HepG2 (cell line): ENCODE measurements at regions not wholly inside any gene's neighbourhood (a gene's known extent, or its start where the extent isn't known, plus 50 kb on each side); places are given as distances from the start of the nearest gene placed in this dataset.

Source experiments
- ATAC-seq: fragments of 200-7000 bp; cut with Tn5 transposase; 3 replicates; pipeline ENCODE4 v1.9.1; 2020; ENCODE audit warnings: mild to moderate bottlenecking, moderate library complexity
- BruUV-seq: library from RNA; stranded (reverse); fragments of 400-500 nt; replicated peaks from 2 replicates; lab custom pipeline; 2021; lab: Mats Ljungman, UMichigan
- CTCF ChIA-PET: fragments of 300-600 bp; formaldehyde crosslinking; extraction: SDS; loops from one replicate; lab custom pipeline; 2021; ENCODE audit warnings: low total read pairs, inconsistent platforms, low intra/inter-chr PET ratio; lab: Yijun Ruan, JAX
- POLR2A ChIA-PET: fragments of 350-600 bp; sonication (Branson Sonifier 250); formaldehyde crosslinking; loops from one replicate; lab custom pipeline; 2020; ENCODE audit warnings: antibody characterized with exemption, inconsistent platforms; lab: Yijun Ruan, JAX
- DNase-seq: peaks from one replicate; pipeline ENCODE4 v3.0.0-alpha.2; 2015; ENCODE audit warnings: low spot score
- FAIRE-seq: peaks from 3 replicates; lab custom pipeline; 2011; peaks lifted over from hg19 to GRCh38; lab: Jason Lieb, UNC
- H2AFZ ChIP-seq: one replicate; pipeline ENCODE4 v1.6.1; 2011; ENCODE audit warnings: low read length, inconsistent platforms
- H3K27ac ChIP-seq: fragments of 300-600 bp; 3 replicates; pipeline ENCODE4 v1.8.0; 2011; ENCODE audit warnings: mixed run types, mild to moderate bottlenecking, mixed read lengths, low read length, inconsistent platforms; ENCODE audit not compliant: insufficient read depth; ENCODE audit errors: extremely low read length
- H3K27me3 ChIP-seq, 2 experiments: fragments of 200-600 bp in 1 of 2; 2 replicates in 1 of 2; 3 replicates in 1 of 2; pipeline versions ENCODE4 v1.6.0 to v1.8.0; 2011; ENCODE audit warnings: low read length in 2 of 2, mild to moderate bottlenecking in 2 of 2, moderate library complexity in 2 of 2, inconsistent platforms in 1 of 2; ENCODE audit not compliant: insufficient read depth in 2 of 2, control insufficient read depth in 1 of 2
- H3K36me3 ChIP-seq, 2 experiments: fragments of 200-600 bp in 1 of 2; replicated peaks in 1 of 2; 2 replicates in 1 of 2; 3 replicates in 1 of 2; pipeline versions ENCODE4 v1.5.1 to v1.8.0; 2011; ENCODE audit warnings: low read length in 2 of 2, inconsistent platforms in 1 of 2; ENCODE audit not compliant: insufficient read depth in 2 of 2, control insufficient read depth in 1 of 2
- H3K4me1 ChIP-seq: 2 replicates; pipeline ENCODE4 v1.5.1; 2012; ENCODE audit warnings: low read length, inconsistent platforms; ENCODE audit not compliant: insufficient read depth
- H3K4me2 ChIP-seq: 2 replicates; pipeline ENCODE4 v1.6.0; 2011; ENCODE audit warnings: low read depth, low read length, inconsistent platforms
- H3K4me3 ChIP-seq, 3 experiments: fragments of 200-600 bp in 1 of 3; sonication (generic), shearing (Covaris generic) in 1 of 3; replicated peaks in 1 of 3; 2 replicates each; pipeline ENCODE4 v1.5.1; 2011 to 2016; ENCODE audit warnings: low read length in 3 of 3, inconsistent platforms in 2 of 3, low read depth in 2 of 3, mild to moderate bottlenecking in 2 of 3, control low read depth in 1 of 3, mixed read lengths in 1 of 3; ENCODE audit not compliant: insufficient read depth in 1 of 3
- H3K79me2 ChIP-seq: one replicate; pipeline ENCODE4 v1.6.1; 2011; ENCODE audit warnings: low read length, inconsistent platforms; ENCODE audit not compliant: insufficient read depth
- H3K9ac ChIP-seq: 2 replicates; pipeline ENCODE4 v1.6.0; 2011; ENCODE audit warnings: mild to moderate bottlenecking, low read depth, low read length, inconsistent platforms; ENCODE audit not compliant: insufficient read depth
- H3K9me3 ChIP-seq: 2 replicates; pipeline ENCODE4 v1.5.1; 2012; ENCODE audit warnings: mild to moderate bottlenecking, low read length
- H4K20me1 ChIP-seq: 2 replicates; pipeline ENCODE4 v1.6.0; 2011; ENCODE audit warnings: inconsistent platforms, mild to moderate bottlenecking, low read length, moderate library complexity; ENCODE audit not compliant: insufficient read depth
- BORCS8-MEF2B ChIP-seq: sonication (generic); formaldehyde crosslinking; IDR thresholded peaks from 2 replicates; pipeline ENCODE4 v1.8.0; 2022; ENCODE audit warnings: mild to moderate bottlenecking, missing genetic modification reagents
- CHD2 ChIP-seq: IDR thresholded peaks from 2 replicates; pipeline ENCODE4 v1.6.1; 2011; ENCODE audit warnings: low read depth, low read length, improper control_type of control experiment
- PHF21A ChIP-seq: sonication (generic); formaldehyde crosslinking; IDR thresholded peaks from 2 replicates; pipeline ENCODE4 v1.5.0; 2020; ENCODE audit warnings: mild to moderate bottlenecking, missing genetic modification reagents
- PRPF4 ChIP-seq: fragments of 200-400 bp; formaldehyde crosslinking; IDR thresholded peaks from 2 replicates; pipeline ENCODE4 v1.6.1; 2016; ENCODE audit warnings: low read length, low read depth; ENCODE audit not compliant: poor library complexity, severe bottlenecking
- RARA ChIP-seq: IDR thresholded peaks from 2 replicates; pipeline ENCODE4 v1.6.1; 2016; ENCODE audit warnings: missing genetic modification reagents, missing compliant biosample characterization
- RORA ChIP-seq: sonication (generic); formaldehyde crosslinking; IDR thresholded peaks from 2 replicates; pipeline ENCODE4 v1.5.0; 2020; ENCODE audit warnings: mild to moderate bottlenecking, missing genetic modification reagents, moderate library complexity
- ZBTB38 ChIP-seq: sonication (generic); formaldehyde crosslinking; IDR thresholded peaks from 2 replicates; pipeline ENCODE4 v1.5.1; 2020; ENCODE audit warnings: mild to moderate bottlenecking, missing genetic modification reagents
- ZKSCAN1 ChIP-seq: fragments of 150-350 bp; IDR thresholded peaks from 2 replicates; pipeline ENCODE4 v1.6.1; 2014; ENCODE audit warnings: low read length
- ZNF333 ChIP-seq: sonication (generic); formaldehyde crosslinking; IDR thresholded peaks from 2 replicates; pipeline ENCODE4 v1.4.0; 2020; ENCODE audit warnings: mild to moderate bottlenecking, missing genetic modification reagents, borderline replicate concordance
- ZNF510 ChIP-seq: sonication (generic); formaldehyde crosslinking; IDR thresholded peaks from 2 replicates; pipeline ENCODE4 v1.4.0; 2020; ENCODE audit warnings: low read depth, mild to moderate bottlenecking, missing genetic modification reagents
- ZNF619 ChIP-seq: sonication (generic); formaldehyde crosslinking; IDR thresholded peaks from 2 replicates; pipeline ENCODE4 v1.4.0; 2020; ENCODE audit warnings: mild to moderate bottlenecking, missing genetic modification reagents
- ZSCAN25 ChIP-seq: sonication (generic); formaldehyde crosslinking; IDR thresholded peaks from 2 replicates; pipeline ENCODE4 v1.8.0; 2022; ENCODE audit warnings: mild to moderate bottlenecking, missing genetic modification reagents
- WGBS: methylation state at CpG from one replicate; pipeline ENCODE4 v1.1.6; 2017; ENCODE audit warnings: low lambda C conversion rate; 5-methylcytosine and 5-hydroxymethylcytosine counted together
- in situ Hi-C: cut with HindIII; loops from 2 replicates; pipeline ENCODE4 v1.10.0; 2017; ENCODE audit warnings: low pct_unique_long_range_greater_than_20kb; ENCODE audit not compliant: extremely low pct_ligation_motif_present
- intact Hi-C: fragments of 100-400 bp; cut with micrococcal nuclease; formaldehyde crosslinking; loops from one replicate; pipeline ENCODE4 v1.10.0; 2022; ENCODE audit not compliant: unreplicated experiment
- TF ChIP-seq, protein P1 (sequence below): sonication (generic); formaldehyde crosslinking; IDR thresholded peaks from 2 replicates; pipeline ENCODE4 v1.5.1; 2020; ENCODE audit warnings: mild to moderate bottlenecking, missing genetic modification reagents, moderate library complexity
- TF ChIP-seq, protein P2 (sequence below): sonication (generic); formaldehyde crosslinking; IDR thresholded peaks from 2 replicates; pipeline ENCODE4 v1.9.0; 2022; ENCODE audit warnings: missing genetic modification reagents, mild to moderate bottlenecking, borderline replicate concordance
- TF ChIP-seq, protein P3 (sequence below): sonication (generic); formaldehyde crosslinking; IDR thresholded peaks from 2 replicates; pipeline ENCODE4 v1.5.0; 2020; ENCODE audit warnings: mild to moderate bottlenecking, missing genetic modification reagents, borderline replicate concordance

DNA sequence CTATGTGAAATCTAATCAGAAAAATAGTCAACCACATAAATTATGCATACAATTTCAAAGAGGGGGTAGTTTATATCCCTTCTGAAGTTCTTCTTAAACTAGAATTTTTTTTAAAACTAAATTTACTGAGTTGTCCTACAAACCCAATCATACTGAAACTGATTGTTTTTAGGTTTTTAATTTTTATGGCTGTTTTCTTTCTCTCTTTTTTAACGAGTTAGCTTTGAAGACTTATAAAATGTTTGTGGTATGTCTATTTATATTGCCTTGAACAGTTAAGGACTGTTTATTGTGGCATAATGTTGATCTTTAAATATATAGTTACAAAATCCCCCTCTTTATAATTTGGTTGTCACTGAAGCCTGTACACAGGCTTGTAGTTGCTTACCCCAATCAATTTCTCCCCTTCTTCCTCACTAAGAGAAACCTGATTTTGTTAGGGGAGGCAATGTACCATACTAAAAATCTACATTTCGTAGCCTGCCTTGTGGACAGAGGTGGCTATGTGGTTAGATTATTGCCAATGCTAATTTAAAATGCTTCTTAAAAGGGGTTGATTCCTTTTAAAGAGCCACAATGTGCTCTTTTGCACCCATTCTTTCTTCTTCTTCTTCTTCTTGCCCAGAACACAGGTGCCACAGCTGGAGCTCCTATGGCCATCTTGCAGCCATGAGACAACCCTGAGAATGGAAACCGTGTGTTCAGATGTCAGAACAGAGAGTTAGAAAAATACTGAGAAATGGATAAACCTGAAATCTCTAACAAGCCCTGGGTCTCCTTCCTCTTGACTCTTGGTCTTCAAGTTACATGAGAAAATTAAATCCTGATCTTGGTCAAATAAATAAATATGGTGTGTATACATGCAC lies 102.7 kb upstream of the ZNF827 start:
- 3% methylated on average over 3 of the region's 3 CpGs for WGBS
- no peak for TF ChIP-seq ZNF510 (CRISPR knock-in tag)
- no peak for TF ChIP-seq RORA (CRISPR knock-in tag)
- no peak for TF ChIP-seq CHD2
- TF ChIP-seq, protein P1, sequence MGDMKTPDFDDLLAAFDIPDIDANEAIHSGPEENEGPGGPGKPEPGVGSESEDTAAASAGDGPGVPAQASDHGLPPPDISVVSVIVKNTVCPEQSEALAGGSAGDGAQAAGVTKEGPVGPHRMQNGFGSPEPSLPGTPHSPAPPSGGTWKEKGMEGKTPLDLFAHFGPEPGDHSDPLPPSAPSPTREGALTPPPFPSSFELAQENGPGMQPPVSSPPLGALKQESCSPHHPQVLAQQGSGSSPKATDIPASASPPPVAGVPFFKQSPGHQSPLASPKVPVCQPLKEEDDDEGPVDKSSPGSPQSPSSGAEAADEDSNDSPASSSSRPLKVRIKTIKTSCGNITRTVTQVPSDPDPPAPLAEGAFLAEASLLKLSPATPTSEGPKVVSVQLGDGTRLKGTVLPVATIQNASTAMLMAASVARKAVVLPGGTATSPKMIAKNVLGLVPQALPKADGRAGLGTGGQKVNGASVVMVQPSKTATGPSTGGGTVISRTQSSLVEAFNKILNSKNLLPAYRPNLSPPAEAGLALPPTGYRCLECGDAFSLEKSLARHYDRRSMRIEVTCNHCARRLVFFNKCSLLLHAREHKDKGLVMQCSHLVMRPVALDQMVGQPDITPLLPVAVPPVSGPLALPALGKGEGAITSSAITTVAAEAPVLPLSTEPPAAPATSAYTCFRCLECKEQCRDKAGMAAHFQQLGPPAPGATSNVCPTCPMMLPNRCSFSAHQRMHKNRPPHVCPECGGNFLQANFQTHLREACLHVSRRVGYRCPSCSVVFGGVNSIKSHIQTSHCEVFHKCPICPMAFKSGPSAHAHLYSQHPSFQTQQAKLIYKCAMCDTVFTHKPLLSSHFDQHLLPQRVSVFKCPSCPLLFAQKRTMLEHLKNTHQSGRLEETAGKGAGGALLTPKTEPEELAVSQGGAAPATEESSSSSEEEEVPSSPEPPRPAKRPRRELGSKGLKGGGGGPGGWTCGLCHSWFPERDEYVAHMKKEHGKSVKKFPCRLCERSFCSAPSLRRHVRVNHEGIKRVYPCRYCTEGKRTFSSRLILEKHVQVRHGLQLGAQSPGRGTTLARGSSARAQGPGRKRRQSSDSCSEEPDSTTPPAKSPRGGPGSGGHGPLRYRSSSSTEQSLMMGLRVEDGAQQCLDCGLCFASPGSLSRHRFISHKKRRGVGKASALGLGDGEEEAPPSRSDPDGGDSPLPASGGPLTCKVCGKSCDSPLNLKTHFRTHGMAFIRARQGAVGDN (CRISPR knock-in tag) = no peak
- no peak for TF ChIP-seq ZKSCAN1
- TF ChIP-seq BORCS8-MEF2B (CRISPR knock-in tag) = no peak
- TF ChIP-seq ZNF619 (CRISPR knock-in tag) = no peak
- TF ChIP-seq, protein P2, sequence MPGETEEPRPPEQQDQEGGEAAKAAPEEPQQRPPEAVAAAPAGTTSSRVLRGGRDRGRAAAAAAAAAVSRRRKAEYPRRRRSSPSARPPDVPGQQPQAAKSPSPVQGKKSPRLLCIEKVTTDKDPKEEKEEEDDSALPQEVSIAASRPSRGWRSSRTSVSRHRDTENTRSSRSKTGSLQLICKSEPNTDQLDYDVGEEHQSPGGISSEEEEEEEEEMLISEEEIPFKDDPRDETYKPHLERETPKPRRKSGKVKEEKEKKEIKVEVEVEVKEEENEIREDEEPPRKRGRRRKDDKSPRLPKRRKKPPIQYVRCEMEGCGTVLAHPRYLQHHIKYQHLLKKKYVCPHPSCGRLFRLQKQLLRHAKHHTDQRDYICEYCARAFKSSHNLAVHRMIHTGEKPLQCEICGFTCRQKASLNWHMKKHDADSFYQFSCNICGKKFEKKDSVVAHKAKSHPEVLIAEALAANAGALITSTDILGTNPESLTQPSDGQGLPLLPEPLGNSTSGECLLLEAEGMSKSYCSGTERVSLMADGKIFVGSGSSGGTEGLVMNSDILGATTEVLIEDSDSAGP (CRISPR knock-in tag) = no peak
- no peak for TF ChIP-seq ZBTB38 (CRISPR knock-in tag)
- TF ChIP-seq ZSCAN25 (CRISPR knock-in tag) = no peak
- no peak for TF ChIP-seq PRPF4
- TF ChIP-seq, protein P3, sequence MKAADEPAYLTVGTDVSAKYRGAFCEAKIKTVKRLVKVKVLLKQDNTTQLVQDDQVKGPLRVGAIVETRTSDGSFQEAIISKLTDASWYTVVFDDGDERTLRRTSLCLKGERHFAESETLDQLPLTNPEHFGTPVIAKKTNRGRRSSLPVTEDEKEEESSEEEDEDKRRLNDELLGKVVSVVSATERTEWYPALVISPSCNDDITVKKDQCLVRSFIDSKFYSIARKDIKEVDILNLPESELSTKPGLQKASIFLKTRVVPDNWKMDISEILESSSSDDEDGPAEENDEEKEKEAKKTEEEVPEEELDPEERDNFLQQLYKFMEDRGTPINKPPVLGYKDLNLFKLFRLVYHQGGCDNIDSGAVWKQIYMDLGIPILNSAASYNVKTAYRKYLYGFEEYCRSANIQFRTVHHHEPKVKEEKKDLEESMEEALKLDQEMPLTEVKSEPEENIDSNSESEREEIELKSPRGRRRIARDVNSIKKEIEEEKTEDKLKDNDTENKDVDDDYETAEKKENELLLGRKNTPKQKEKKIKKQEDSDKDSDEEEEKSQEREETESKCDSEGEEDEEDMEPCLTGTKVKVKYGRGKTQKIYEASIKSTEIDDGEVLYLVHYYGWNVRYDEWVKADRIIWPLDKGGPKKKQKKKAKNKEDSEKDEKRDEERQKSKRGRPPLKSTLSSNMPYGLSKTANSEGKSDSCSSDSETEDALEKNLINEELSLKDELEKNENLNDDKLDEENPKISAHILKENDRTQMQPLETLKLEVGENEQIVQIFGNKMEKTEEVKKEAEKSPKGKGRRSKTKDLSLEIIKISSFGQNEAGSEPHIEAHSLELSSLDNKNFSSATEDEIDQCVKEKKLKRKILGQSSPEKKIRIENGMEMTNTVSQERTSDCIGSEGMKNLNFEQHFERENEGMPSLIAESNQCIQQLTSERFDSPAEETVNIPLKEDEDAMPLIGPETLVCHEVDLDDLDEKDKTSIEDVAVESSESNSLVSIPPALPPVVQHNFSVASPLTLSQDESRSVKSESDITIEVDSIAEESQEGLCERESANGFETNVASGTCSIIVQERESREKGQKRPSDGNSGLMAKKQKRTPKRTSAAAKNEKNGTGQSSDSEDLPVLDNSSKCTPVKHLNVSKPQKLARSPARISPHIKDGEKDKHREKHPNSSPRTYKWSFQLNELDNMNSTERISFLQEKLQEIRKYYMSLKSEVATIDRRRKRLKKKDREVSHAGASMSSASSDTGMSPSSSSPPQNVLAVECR (CRISPR knock-in tag) = no peak
- TF ChIP-seq ZNF333 (CRISPR knock-in tag) = no peak
- TF ChIP-seq RARA (CRISPR knock-in tag) = no peak
- TF ChIP-seq PHF21A (CRISPR knock-in tag) = no peak

More for the DNA sequence above, 102.7 kb upstream of the ZNF827 start:
- POLR2A ChIA-PET = no interaction called here
- H2AFZ ChIP-seq = no peak overlapping the region
- ATAC-seq (no peak), FAIRE-seq (no peak), DNase-seq (no peak)
- in situ Hi-C loops (no loop called here), intact Hi-C loops (no loop called here)
- H3K27ac ChIP-seq = no peak overlapping the region
- H3K4me3 ChIP-seq = no peak overlapping the region
- H4K20me1 ChIP-seq = no peaks in the 10 kb centered on the region
- no peaks in the 10 kb centered on the region for H3K9me3 ChIP-seq
- no peak overlapping the region for H3K9ac ChIP-seq
- H3K79me2 ChIP-seq = no peaks in the 10 kb centered on the region
- CTCF ChIA-PET = no interaction called here
- H3K4me1 ChIP-seq = no peaks in the 10 kb centered on the region
- H3K4me2 ChIP-seq = no peak overlapping the region
- BruUV-seq = no TSS peak
- no peaks in the 10 kb centered on the region for H3K36me3 ChIP-seq
- H3K27me3 ChIP-seq = no peaks in the 10 kb centered on the region
